Mesenchymal stem cell (in vitro differentiated cells and primary cell): ENCODE measurements at regions not wholly inside any gene's neighbourhood (a gene's known extent, or its start where the extent isn't known, plus 50 kb on each side); places are given as distances from the start of the nearest gene placed in this dataset.

Source experiments
- DNase-seq: peaks from one replicate; pipeline ENCODE4 v3.0.0-alpha.2; 2013
- H2AFZ ChIP-seq: one replicate; pipeline ENCODE4 v1.6.1; 2013; ENCODE audit warnings: low read depth, mild to moderate bottlenecking, control low read depth, inconsistent platforms, low read length, moderate library complexity
- H2AK5ac ChIP-seq: 2 replicates; pipeline ENCODE4 v1.6.1; 2013; ENCODE audit warnings: low read length, moderate library complexity, mild to moderate bottlenecking, inconsistent platforms; ENCODE audit not compliant: severe bottlenecking
- H2BK120ac ChIP-seq: one replicate; pipeline ENCODE4 v1.6.1; 2013; ENCODE audit warnings: low read depth, mild to moderate bottlenecking, inconsistent platforms, low read length, moderate library complexity
- H2BK12ac ChIP-seq, 2 experiments: one replicate each; pipeline ENCODE4 v1.6.1; 2013; ENCODE audit warnings: inconsistent platforms in 2 of 2, low read length in 2 of 2, mild to moderate bottlenecking in 2 of 2, moderate library complexity in 2 of 2, control low read depth in 1 of 2
- H2BK15ac ChIP-seq: one replicate; pipeline ENCODE4 v1.6.1; 2013; ENCODE audit warnings: mild to moderate bottlenecking, low read depth, inconsistent platforms; ENCODE audit not compliant: poor library complexity, severe bottlenecking
- H2BK5ac ChIP-seq: 2 replicates; pipeline ENCODE4 v1.6.1; 2013; ENCODE audit warnings: low read depth, mild to moderate bottlenecking, low read length, control low read depth, inconsistent platforms; ENCODE audit not compliant: poor library complexity, severe bottlenecking
- H3K14ac ChIP-seq, 2 experiments: one replicate each; pipeline ENCODE4 v1.6.1; 2013; ENCODE audit warnings: inconsistent platforms in 2 of 2, low read length in 2 of 2, control low read depth in 1 of 2, mild to moderate bottlenecking in 1 of 2, moderate library complexity in 1 of 2
- H3K18ac ChIP-seq, 2 experiments: one replicate each; pipeline ENCODE4 v1.6.1; 2013; ENCODE audit warnings: inconsistent platforms in 2 of 2, low read length in 2 of 2, control low read depth in 1 of 2, low read depth in 1 of 2, mild to moderate bottlenecking in 1 of 2
- H3K23ac ChIP-seq, 2 experiments: one replicate each; pipeline ENCODE4 v1.6.1; 2013; ENCODE audit warnings: inconsistent platforms in 2 of 2, low read length in 2 of 2, mild to moderate bottlenecking in 2 of 2, moderate library complexity in 2 of 2, control low read depth in 1 of 2
- H3K27ac ChIP-seq: 2 replicates; pipeline ENCODE4 v1.5.1; 2013; ENCODE audit warnings: mild to moderate bottlenecking, moderate library complexity, low read length, control low read depth, inconsistent platforms; ENCODE audit not compliant: poor library complexity, severe bottlenecking
- H3K27me3 ChIP-seq, 2 experiments: 2 replicates each; pipeline versions ENCODE4 v1.6.1 to v1.7.0; 2013; ENCODE audit warnings: low read length in 2 of 2, mild to moderate bottlenecking in 2 of 2, moderate library complexity in 2 of 2, control low read depth in 1 of 2, inconsistent platforms in 1 of 2; ENCODE audit not compliant: control insufficient read depth in 1 of 2, insufficient read depth in 1 of 2
- H3K36me3 ChIP-seq, 2 experiments: 2 replicates each; pipeline versions ENCODE4 v1.6.1 to v1.7.0; 2013; ENCODE audit warnings: low read length in 2 of 2, control low read depth in 1 of 2, inconsistent platforms in 1 of 2, low read depth in 1 of 2, mild to moderate bottlenecking in 1 of 2; ENCODE audit not compliant: insufficient read depth in 2 of 2, control insufficient read depth in 1 of 2
- H3K4ac ChIP-seq, 2 experiments: one replicate each; pipeline ENCODE4 v1.6.1; 2013; ENCODE audit warnings: inconsistent platforms in 2 of 2, low read length in 2 of 2, mild to moderate bottlenecking in 2 of 2, moderate library complexity in 2 of 2, control low read depth in 1 of 2, low read depth in 1 of 2
- H3K4me1 ChIP-seq: 2 replicates; pipeline ENCODE4 v1.6.1; 2013; ENCODE audit warnings: low read depth, low read length, control low read depth; ENCODE audit not compliant: control insufficient read depth, insufficient read depth
- H3K4me2 ChIP-seq: 2 replicates; pipeline ENCODE4 v1.6.1; 2013; ENCODE audit warnings: low read length, mild to moderate bottlenecking, inconsistent platforms; ENCODE audit not compliant: poor library complexity, severe bottlenecking
- H3K4me3 ChIP-seq, 2 experiments: 2 replicates each; pipeline versions ENCODE4 v1.5.1 to v1.7.0; 2013; ENCODE audit warnings: low read length in 2 of 2, mild to moderate bottlenecking in 2 of 2, control low read depth in 1 of 2, low read depth in 1 of 2; ENCODE audit not compliant: insufficient read depth in 1 of 2
- H3K79me1 ChIP-seq: replicated peaks from 2 replicates; pipeline ENCODE4 v1.6.1; 2013; ENCODE audit warnings: mild to moderate bottlenecking, control low read depth, low read length, inconsistent platforms; ENCODE audit not compliant: poor library complexity, severe bottlenecking
- H3K9ac ChIP-seq: 2 replicates; pipeline ENCODE4 v1.7.0; 2013; ENCODE audit warnings: mild to moderate bottlenecking, low read length, moderate library complexity
- H3K9me3 ChIP-seq: 2 replicates; pipeline ENCODE4 v1.7.0; 2013; ENCODE audit warnings: mild to moderate bottlenecking, low read length; ENCODE audit not compliant: control insufficient read depth
- H4K8ac ChIP-seq: one replicate; pipeline ENCODE4 v1.6.1; 2013; ENCODE audit warnings: inconsistent platforms, mild to moderate bottlenecking, low read length, moderate library complexity
- H4K91ac ChIP-seq: one replicate; pipeline ENCODE4 v1.6.1; 2013; ENCODE audit warnings: mild to moderate bottlenecking, low read length, inconsistent platforms
- WGBS: methylation state at CpG from one replicate; pipeline ENCODE4 v1.1.7; 2013; ENCODE audit warnings: mixed read lengths; 5-methylcytosine and 5-hydroxymethylcytosine counted together

DNA sequence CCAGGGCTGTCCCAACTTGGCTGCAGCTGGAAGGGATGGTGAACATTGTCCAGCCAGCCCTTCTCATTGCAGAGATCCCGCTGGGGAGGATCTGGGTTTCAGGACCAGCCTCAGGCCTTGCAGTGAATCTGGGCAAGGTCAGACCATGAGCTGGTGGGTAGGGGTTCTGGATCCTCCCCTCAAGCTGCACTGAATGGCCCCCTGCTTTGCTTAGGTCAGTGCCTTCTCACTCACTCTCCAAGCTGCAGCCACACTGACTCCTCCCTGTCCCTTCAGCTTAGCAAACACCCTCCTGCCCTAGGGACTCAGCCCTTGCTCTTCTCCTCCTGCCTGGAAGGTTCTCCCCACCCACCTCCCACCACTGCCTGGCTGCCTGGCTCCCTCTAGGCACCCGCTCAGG, 95.3 kb upstream of the KCNG1 start:
- Histone ChIP-seq H2AK5ac (no peak overlapping the region), H3K4me3 (no peak overlapping the region), H3K27ac (no peak overlapping the region), H3K18ac (no peak overlapping the region), H3K27me3 (peaks cover 10 to 21% of the 10 kb centered on the region in 2 experiments), H3K79me1 (no peaks in the 10 kb centered on the region), H4K8ac (no peak overlapping the region), H3K4ac (no peak overlapping the region), H3K4me2 (no peak overlapping the region), H3K36me3 (no peaks in the 10 kb centered on the region), H2BK5ac (no peak overlapping the region), H2BK15ac (peak overlapping the region; percentile 21), H2BK12ac (no peak overlapping the region), H2BK120ac (no peak overlapping the region), H4K91ac (peak overlapping the region; percentile 14), H3K9me3 (no peaks in the 10 kb centered on the region), H2AFZ (no peak overlapping the region), H3K9ac (no peak overlapping the region), H3K4me1 (peaks cover 6% of the 10 kb centered on the region), H3K14ac (peak overlapping the region in 1 of 2 experiments; percentile 62), H3K23ac (no peak overlapping the region)
- DNase-seq, result no peak
- 85% methylated on average over 2 of the region's 2 CpGs for WGBS

DNA sequence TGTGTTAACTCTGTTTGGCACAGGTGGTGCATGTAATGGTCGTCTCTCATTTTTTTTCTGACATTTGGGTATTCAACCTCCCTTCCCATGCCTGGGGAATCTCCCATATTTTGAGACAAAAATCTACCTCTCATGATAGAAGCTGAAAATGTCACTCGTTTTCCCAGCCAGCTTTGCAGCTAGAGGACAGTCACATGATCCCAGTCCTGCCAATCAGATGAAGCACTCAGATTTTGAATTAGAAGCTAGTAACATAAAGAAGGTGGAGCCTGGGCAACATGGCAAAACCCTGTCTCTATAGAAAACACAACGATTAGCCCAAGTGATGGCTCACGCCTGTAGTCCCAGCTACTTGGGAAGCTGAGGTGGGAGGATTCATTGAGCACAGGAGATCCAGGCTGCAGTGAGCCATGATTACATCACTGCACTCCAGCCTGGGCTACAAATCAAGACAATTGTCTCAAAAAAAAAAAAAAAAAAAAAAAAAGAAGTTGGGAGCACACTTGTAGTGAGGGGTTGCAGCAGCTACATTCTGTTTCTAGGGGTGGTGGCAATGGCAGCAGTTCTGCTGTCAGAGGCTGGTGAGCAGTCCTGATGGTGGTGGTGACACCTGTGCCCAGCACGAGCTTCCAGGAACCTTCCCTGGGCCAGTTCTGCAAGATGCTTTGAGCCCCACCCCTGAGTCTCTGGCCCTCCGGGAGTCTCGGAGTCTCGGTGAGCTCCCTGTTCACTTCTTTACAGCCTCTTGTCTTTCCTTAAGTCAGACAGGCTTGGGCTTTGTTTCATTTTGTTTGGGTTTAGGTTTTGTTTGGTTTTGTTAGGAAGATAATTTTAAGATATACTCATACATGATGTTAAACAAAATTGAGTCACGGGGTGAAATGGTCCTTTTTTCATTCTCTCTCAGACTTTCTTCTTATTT, 94.1 kb upstream of the KCNG1 start:
- Histone ChIP-seq H3K4me1 (peaks cover 5% of the 10 kb centered on the region), H3K36me3 (no peaks in the 10 kb centered on the region), H2BK15ac (no peak overlapping the region), H4K91ac (no peak overlapping the region), H4K8ac (no peak overlapping the region), H3K4ac (no peak overlapping the region), H3K79me1 (no peaks in the 10 kb centered on the region), H2AK5ac (no peak overlapping the region), H3K27ac (no peak overlapping the region), H2BK120ac (no peak overlapping the region), H3K18ac (no peak overlapping the region), H2BK12ac (no peak overlapping the region), H3K9ac (no peak overlapping the region), H2AFZ (no peak overlapping the region), H3K9me3 (no peaks in the 10 kb centered on the region), H3K27me3 (peaks cover 21 to 30% of the 10 kb centered on the region in 2 experiments), H3K4me3 (no peak overlapping the region), H3K14ac (no peak overlapping the region), H3K23ac (no peak overlapping the region), H3K4me2 (no peak overlapping the region), H2BK5ac (no peak overlapping the region)
- no peak for DNase-seq
- 89% methylated on average over 8 of the region's 9 CpGs for WGBS

DNA sequence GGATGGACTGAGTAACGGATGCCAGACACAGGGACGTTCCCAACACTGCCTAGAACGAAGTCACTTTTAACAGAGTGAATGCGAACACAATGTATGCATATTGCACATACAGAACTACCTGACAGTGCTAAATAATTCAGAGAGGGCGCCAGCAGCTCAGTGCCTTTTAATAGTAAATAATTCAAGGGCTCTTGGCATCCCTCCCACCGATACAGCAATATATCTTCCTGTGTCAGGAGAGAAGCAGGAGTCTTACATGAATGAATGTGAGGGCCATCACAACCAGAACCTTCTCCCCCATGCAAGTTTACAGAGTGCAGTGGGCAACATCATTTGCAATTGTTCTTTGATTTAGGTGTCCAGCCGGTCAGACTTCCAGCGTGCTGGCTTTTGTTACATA, 88.4 kb upstream of the KCNG1 start:
- Histone ChIP-seq H4K91ac (no peak overlapping the region), H2AK5ac (no peak overlapping the region), H3K4me3 (no peak overlapping the region), H3K4me2 (no peak overlapping the region), H3K27me3 (peaks cover 46 to 66% of the 10 kb centered on the region in 2 experiments), H3K4me1 (no peaks in the 10 kb centered on the region), H3K18ac (no peak overlapping the region), H2BK120ac (no peak overlapping the region), H3K36me3 (no peaks in the 10 kb centered on the region), H4K8ac (no peak overlapping the region), H3K23ac (no peak overlapping the region), H3K79me1 (no peaks in the 10 kb centered on the region), H2AFZ (no peak overlapping the region), H3K9ac (no peak overlapping the region), H3K4ac (no peak overlapping the region), H3K9me3 (no peaks in the 10 kb centered on the region), H2BK12ac (no peak overlapping the region), H2BK5ac (no peak overlapping the region), H2BK15ac (no peak overlapping the region), H3K14ac (no peak overlapping the region), H3K27ac (no peak overlapping the region)
- WGBS, result 84% methylated on average over 8 of the region's 8 CpGs
- no peak for DNase-seq

DNA sequence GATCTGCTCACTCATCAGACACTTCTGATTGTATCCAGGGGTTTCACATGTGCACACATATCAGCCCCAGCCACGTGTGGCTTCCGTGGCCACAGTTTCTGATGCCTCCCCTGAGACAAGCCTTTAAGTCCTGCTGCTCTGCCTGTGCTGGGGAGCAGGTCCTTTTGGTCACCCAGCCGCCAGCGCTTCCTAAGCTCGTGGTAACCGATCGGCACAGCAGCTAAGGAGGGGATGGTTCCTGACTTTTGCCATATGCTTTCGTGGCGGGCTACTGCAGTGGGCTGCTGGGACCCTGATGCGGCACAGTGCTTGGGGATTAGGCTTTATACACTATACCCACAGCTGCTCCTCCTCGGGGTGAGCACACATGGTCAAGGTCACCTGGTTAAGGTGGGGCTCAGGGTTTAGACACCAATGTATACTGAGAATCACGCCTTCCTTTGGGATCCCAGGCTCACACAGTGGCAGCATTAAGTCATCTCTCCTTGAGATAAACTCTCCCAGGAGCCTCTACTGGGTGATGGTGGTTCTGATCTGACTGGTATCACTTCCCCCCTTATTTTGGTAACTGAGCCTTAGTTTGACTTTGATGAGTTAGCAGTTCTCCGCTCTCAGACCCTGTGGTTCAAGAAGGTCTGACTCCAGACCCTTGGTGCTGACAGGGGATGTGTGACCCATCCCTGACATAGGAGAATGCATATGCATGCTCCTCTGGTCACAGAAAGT, 85.9 kb upstream of the KCNG1 start:
- H2BK12ac ChIP-seq, result no peak overlapping the region
- 87% methylated on average over 13 of the region's 13 CpGs for WGBS
- H3K4me3 ChIP-seq, result no peak overlapping the region
- no peaks in the 10 kb centered on the region for H3K36me3 ChIP-seq
- H4K8ac ChIP-seq, result no peak overlapping the region
- H3K27me3 ChIP-seq, result peaks cover 50 to 85% of the 10 kb centered on the region in 2 experiments
- H3K14ac ChIP-seq, result no peak overlapping the region
- H3K79me1 ChIP-seq, result no peaks in the 10 kb centered on the region
- peaks cover 3% of the 10 kb centered on the region for H3K9me3 ChIP-seq
- no peak overlapping the region for H3K18ac ChIP-seq
- no peak overlapping the region for H3K27ac ChIP-seq
- H3K23ac ChIP-seq, result no peak overlapping the region
- H3K4ac ChIP-seq, result no peak overlapping the region
- no peak overlapping the region for H2BK120ac ChIP-seq
- H3K4me1 ChIP-seq, result no peaks in the 10 kb centered on the region
- no peak overlapping the region for H2AK5ac ChIP-seq
- no peak overlapping the region for H3K9ac ChIP-seq
- no peak overlapping the region for H2BK15ac ChIP-seq
- no peak overlapping the region for H4K91ac ChIP-seq
- no peak overlapping the region for H2AFZ ChIP-seq
- H2BK5ac ChIP-seq, result no peak overlapping the region
- no peak overlapping the region for H3K4me2 ChIP-seq
- DNase-seq, result no peak
